Activated CD4-positive, alpha-beta memory T cell treated with anti-CD3 and anti-CD28 coated beads, Interleukin-2, amount 10 ng/mL, durations not matched to agents 7 days and 5 days (primary cell): ENCODE measurements at regions not wholly inside any gene's neighbourhood (a gene's known extent, or its start where the extent isn't known, plus 50 kb on each side); places are given as distances from the start of the nearest gene placed in this dataset.

Experiments
- CTCF ChIA-PET: fragments of 350-600 bp; sonication (Branson Sonifier 250); formaldehyde crosslinking; loops from one replicate; lab custom pipeline; 2021; ENCODE audit warnings: antibody characterized with exemption, inconsistent platforms; lab: Charles Lee
- POLR2A ChIA-PET: fragments of 350-600 bp; sonication (Branson Sonifier 250); formaldehyde crosslinking; loops from one replicate; lab custom pipeline; 2021; ENCODE audit warnings: antibody characterized with exemption; lab: Charles Lee
- DNase-seq: peaks from one replicate; pipeline ENCODE4 v3.0.0-alpha.2; 2020
- H3K27ac Mint-ChIP-seq: one replicate; pipeline ENCODE4 v1.8.0; 2021; ENCODE audit warnings: mild to moderate bottlenecking, mixed read lengths
- H3K27me3 Mint-ChIP-seq: one replicate; pipeline ENCODE4 v1.8.0; 2021; ENCODE audit warnings: mixed read lengths
- H3K36me3 Mint-ChIP-seq: one replicate; pipeline ENCODE4 v1.8.0; 2021; ENCODE audit warnings: low read depth, mixed read lengths
- H3K4me1 Mint-ChIP-seq: one replicate; pipeline ENCODE4 v1.8.0; 2021; ENCODE audit warnings: mixed read lengths
- H3K4me3 Mint-ChIP-seq: one replicate; pipeline ENCODE4 v1.8.0; 2021; ENCODE audit warnings: mild to moderate bottlenecking, mixed read lengths
- H3K9me3 Mint-ChIP-seq: one replicate; pipeline ENCODE4 v1.8.0; 2021; ENCODE audit warnings: mixed read lengths

DNA sequence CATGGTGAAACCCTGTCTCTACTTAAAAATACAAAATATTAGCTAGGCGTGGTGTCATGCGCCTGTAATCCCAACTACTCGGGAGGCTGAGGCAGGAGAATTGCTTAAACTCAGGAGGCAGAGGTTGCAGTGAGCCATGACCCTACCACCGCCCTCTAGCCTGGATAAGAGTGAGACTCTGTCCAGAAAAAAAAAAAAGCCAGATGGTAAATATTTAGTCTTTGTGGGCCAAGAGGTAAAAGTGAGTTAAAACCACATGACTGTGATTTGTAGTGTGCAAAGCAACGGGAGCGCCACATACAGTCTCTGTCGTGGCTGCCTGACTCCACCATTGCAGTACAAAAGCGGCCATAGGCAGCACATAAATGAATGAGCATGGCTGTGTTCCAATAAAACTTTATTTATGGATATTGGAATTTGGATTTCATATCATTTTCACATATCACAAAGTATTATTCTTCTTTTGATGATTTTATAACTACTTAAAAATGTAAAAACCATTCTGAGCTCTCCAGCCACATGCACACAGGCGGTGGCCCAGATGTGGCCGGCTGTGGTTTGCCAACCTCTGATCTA, 51.8 kb upstream of the CASZ1 start:
- ChIA-PET CTCF (interaction anchor here (0.6 kb wide), 1 partner anchor 531 kb away, joined by 3 read pairs; no protein-coding TSS in a partner anchor), POLR2A (no interaction called here)

DNA sequence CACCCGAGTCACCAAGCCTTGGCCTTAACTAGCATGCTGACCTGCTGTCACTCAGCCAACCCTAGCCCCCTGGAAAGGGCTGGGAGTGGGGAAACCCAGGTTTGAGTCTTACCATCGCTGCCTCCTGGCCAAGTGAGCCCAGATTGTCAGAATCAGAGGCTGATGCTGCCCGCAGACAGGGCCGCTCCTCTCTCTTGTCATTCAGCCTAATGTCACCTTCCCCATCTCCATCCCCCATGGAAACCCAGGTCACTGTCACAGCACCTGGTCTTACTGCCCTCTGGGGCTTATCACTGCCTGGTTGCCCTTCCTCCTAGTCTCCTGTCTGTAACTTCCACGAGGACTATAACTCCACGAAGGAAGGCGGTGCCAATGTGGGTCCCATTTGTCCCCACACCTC, 53.6 kb upstream of the CASZ1 start:
- H3K9me3 Mint-ChIP-seq = no peaks in the 10 kb centered on the region
- H3K36me3 Mint-ChIP-seq = no peaks in the 10 kb centered on the region
- ChIA-PET CTCF (no interaction called here), POLR2A (no interaction called here)
- H3K27me3 Mint-ChIP-seq = peaks cover 6% of the 10 kb centered on the region
- H3K4me3 Mint-ChIP-seq = no peak overlapping the region
- no peaks in the 10 kb centered on the region for H3K4me1 Mint-ChIP-seq
- no peak for DNase-seq
- no peak overlapping the region for H3K27ac Mint-ChIP-seq

More for the DNA sequence above, 51.8 kb upstream of the CASZ1 start:
- DNase-seq = no peak
- Mint-ChIP-seq H3K27ac (no peak overlapping the region), H3K9me3 (no peaks in the 10 kb centered on the region), H3K27me3 (peaks cover 14% of the 10 kb centered on the region), H3K4me3 (no peak overlapping the region), H3K36me3 (no peaks in the 10 kb centered on the region), H3K4me1 (no peaks in the 10 kb centered on the region)

DNA sequence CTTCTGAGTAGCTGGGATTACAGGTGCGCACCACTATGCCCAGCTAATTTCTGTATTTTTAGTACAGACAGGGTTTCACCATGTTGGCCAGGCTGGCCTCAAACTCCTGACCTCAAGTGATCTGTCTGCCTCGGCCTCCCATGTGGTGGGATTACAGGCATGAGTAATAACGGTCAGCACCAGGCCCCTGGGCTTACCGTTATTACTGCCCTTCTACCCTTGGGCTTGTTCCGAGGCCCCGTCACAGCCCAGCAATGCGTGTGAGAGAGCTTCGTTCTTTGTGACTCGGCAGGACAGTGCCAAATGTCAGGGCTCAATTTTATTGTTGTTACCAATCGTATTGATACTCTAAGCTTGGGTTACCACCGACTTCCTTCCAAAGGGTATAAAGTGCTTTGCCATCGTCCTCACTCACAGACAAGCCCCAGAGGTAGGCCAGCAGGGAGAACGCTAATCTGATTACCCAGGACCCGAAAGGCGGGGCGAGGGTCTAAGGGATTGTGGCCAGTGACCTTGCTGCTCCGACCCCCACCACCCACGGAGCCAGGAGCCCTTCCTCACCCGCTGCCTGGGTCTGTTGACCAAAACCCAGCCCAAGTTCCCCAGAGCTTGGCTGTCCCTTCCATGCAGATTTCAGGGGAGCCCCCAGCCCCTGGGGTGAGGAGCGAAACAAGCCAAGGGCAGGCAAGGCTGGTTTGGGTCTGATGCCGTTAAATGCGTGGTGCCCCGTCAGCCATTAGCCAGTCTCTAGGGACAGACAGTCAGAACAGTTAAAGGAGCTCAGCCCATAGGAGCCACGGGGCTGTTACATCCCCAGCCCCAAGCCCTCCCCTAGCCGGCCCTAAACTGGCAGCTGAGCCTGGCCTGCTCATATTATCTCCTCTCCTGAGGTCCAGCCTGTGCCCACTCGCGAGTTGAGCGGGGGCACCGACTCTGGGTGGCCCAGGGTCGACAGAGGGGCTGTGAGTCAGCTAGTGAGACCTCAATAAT, 54.9 kb upstream of the CASZ1 start:
- no peaks in the 10 kb centered on the region for H3K9me3 Mint-ChIP-seq
- no peaks in the 10 kb centered on the region for H3K36me3 Mint-ChIP-seq

DNA sequence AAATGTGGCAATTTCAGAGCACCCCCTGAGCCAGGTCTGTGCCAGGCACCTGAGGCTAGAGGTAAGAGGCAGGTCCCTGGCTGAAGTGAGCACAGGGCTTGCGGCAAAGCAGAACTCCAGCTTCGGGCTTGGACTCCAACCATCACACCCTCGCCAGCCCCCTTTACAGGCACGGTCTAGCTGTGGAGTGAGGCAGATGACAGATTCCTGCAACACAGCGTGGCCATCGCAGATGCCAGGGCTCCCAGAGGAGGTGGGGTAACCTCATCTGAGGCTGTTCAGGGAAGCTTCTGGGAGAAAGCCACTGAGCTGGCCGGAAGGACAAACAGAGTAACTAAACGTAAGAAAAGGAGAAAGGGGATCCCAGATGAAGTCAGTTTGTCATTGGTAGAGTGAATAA, 55.6 kb upstream of the CASZ1 start:
- CTCF ChIA-PET = no interaction called here
- POLR2A ChIA-PET = no interaction called here
- no peak overlapping the region for H3K4me3 Mint-ChIP-seq

More for the DNA sequence above, 54.9 kb upstream of the CASZ1 start:
- POLR2A ChIA-PET = no interaction called here
- H3K4me1 Mint-ChIP-seq = no peaks in the 10 kb centered on the region
- no peak overlapping the region for H3K4me3 Mint-ChIP-seq
- DNase-seq = no peak
- H3K27ac Mint-ChIP-seq = no peak overlapping the region
- CTCF ChIA-PET = no interaction called here
- peaks cover 4% of the 10 kb centered on the region for H3K27me3 Mint-ChIP-seq

DNA sequence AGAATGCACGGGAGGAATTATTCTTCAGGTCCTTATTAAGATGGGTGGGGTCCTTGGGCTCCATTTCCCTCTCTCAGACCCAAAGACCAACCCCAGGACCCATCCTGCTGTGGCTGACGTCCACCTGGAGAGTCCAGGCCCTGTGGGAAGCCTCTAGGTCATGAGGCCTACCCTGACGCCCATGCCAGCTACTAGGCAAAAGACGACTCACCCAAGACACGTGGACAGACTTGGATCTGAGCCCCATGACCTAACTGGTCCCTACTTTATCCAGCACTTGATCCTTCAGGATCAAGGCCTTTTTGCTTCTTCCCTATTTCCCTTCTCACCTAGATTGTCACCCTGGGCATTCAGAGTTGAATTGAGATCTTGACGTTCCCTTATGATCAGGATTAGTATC, 56.0 kb upstream of the CASZ1 start:
- CTCF ChIA-PET = no interaction called here
- no peak for DNase-seq
- H3K4me1 Mint-ChIP-seq = no peaks in the 10 kb centered on the region
- POLR2A ChIA-PET = no interaction called here
- no peaks in the 10 kb centered on the region for H3K9me3 Mint-ChIP-seq
- peaks cover 2% of the 10 kb centered on the region for H3K27me3 Mint-ChIP-seq
- no peaks in the 10 kb centered on the region for H3K36me3 Mint-ChIP-seq
- H3K27ac Mint-ChIP-seq = no peak overlapping the region
- H3K4me3 Mint-ChIP-seq = no peak overlapping the region

More for the DNA sequence above, 55.6 kb upstream of the CASZ1 start:
- no peaks in the 10 kb centered on the region for H3K36me3 Mint-ChIP-seq
- H3K27ac Mint-ChIP-seq = no peak overlapping the region
- no peaks in the 10 kb centered on the region for H3K4me1 Mint-ChIP-seq
- peaks cover 2% of the 10 kb centered on the region for H3K27me3 Mint-ChIP-seq
- no peaks in the 10 kb centered on the region for H3K9me3 Mint-ChIP-seq
- DNase-seq = no peak

DNA sequence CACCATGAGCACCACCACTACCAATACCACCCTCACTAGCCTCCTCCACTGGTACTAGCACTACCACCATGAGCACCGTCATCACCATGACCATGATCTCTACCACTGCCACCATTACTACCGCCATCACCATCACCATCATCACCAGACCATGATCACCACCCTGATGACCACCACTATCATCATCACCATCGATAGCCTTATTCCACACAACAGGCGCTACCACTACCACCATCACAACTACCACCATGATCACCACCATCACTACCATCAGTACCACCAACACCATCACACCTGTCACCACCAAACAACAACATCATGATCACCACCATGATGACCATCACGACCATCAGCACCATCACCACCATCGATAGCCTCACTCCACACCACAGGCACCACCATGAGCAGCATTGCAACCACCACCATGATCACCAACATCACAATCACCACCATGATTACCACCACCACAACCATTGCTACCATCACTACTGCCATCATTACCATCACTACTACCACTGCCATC, 56.6 kb upstream of the CASZ1 start:
- POLR2A ChIA-PET = no interaction called here
- Mint-ChIP-seq H3K27me3 (peaks cover 2% of the 10 kb centered on the region), H3K4me3 (no peak overlapping the region), H3K36me3 (no peaks in the 10 kb centered on the region), H3K27ac (no peak overlapping the region), H3K4me1 (no peaks in the 10 kb centered on the region), H3K9me3 (no peaks in the 10 kb centered on the region)
- CTCF ChIA-PET = no interaction called here
- DNase-seq = no peak

DNA sequence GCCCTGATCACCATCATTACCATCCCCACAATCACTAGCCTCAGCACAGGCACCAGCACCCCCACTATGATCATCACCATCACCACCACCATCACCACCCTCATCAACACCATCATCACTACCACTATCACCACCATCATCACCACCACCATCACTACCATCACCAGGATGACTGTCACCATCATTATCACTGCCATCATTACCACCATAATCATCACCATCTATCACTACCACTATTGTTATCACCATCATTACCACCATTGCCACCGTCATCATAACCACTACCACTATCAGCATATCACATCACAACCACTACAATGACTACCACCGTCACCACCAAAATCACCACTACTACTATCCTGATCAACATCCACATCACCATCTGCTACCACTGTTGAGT, 57.3 kb upstream of the CASZ1 start:
- Mint-ChIP-seq H3K36me3 (no peaks in the 10 kb centered on the region), H3K9me3 (no peaks in the 10 kb centered on the region), H3K4me3 (no peak overlapping the region), H3K27ac (no peak overlapping the region), H3K27me3 (peaks cover 2% of the 10 kb centered on the region), H3K4me1 (no peaks in the 10 kb centered on the region)
- no peak for DNase-seq
- ChIA-PET POLR2A (no interaction called here), CTCF (interaction anchor here (0.9 kb wide), 1 partner anchor 16 kb away, joined by 3 read pairs; no protein-coding TSS in a partner anchor)

DNA sequence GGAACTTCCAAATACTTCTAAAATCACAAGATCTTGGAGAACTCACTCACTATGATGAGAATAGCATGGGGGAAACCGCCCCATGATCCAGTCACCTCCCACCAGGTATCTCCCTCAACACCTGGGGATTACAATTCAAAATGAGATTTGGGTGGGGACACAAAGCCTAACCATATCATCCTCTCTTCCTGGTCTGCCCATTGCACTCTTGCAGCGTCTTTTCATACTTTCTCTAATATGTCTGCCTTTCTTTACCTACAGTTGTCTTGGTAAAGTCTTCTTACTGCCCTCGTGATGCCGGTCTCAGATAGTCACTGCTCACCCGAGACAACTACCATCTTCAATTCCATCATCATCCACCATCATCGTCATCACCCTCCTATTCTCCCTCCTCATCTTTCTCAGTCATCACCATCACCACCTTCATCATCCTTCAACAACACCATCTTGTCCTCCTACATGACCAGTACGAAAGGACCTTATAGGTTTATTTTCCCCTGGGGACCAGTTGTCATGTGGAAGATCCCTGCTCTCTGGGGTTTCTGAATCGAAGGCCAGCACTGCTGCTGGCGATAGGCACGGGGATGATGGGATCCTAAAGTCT, 58.5 kb upstream of the CASZ1 start:
- no peaks in the 10 kb centered on the region for H3K9me3 Mint-ChIP-seq
- POLR2A ChIA-PET = no interaction called here

DNA sequence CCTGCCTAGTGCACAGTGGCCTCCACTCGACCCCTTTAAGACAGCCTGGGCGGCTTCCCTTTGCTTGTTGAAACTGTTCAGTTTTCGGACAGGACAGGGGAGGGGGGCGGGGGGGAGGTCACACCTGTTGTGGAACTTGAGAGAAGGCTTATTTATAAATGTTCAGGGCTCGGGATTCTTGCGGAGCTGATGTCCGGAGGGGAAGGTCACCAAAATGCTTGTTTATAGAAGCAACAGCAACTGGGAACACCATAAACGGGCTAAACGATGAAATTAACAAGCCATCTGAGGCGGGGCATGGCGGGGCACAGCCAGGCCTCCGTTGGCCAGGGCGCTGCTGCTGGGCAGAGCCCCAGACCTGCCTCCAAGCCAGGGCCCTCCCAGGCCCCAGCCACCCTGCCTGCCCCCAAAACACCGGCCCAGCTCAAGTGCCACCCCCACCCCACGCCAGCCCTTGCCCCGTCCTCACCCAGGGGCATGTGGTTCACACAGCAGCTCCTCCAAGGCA, 59.8 kb upstream of the CASZ1 start:
- CTCF ChIA-PET = no interaction called here

More for the DNA sequence above, 58.5 kb upstream of the CASZ1 start:
- Mint-ChIP-seq H3K4me1 (no peaks in the 10 kb centered on the region), H3K36me3 (no peaks in the 10 kb centered on the region), H3K4me3 (no peak overlapping the region), H3K27me3 (peaks cover 2% of the 10 kb centered on the region), H3K27ac (no peak overlapping the region)
- no peak for DNase-seq
- CTCF ChIA-PET = no interaction called here

DNA sequence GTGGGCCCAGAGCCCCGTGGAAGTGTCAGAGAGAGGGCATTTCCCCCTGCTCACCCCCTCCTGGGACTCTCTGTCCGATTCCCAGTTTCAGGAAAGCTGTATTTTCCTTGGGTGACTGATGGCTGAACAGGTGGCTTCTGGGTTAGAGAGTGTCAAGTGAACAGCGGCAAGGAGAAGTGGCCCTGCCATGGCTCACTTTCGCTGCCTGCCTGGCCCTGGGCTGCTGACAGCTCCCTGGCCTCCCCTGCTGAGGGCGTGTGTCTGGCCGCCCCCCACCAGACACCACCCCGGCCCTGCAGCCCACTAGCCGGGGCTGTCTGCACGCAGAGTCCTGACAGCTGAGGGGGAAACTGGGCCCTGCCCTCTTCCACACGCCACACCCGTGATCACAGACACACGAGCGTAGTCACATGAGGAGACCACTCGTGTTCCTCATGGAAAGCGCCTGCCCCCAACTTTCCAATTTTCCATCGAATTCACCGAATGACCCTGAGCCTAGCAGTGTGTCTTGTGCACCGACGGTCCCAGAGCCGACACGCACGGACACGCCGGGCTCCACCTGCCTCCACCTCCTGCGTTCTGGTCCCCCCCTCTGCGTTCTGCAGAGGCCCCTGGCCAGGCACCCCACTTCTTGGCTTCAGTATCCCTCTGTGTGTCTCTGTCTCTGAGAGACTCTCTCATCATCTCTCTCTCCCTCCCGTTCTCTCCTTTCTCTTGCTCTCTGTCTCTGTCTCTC, 60.6 kb upstream of the CASZ1 start:
- ChIA-PET CTCF (no interaction called here), POLR2A (no interaction called here)
- Mint-ChIP-seq H3K27ac (no peak overlapping the region), H3K4me1 (no peaks in the 10 kb centered on the region), H3K27me3 (peaks cover 4% of the 10 kb centered on the region), H3K9me3 (no peaks in the 10 kb centered on the region), H3K36me3 (no peaks in the 10 kb centered on the region), H3K4me3 (no peak overlapping the region)
- DNase-seq = no peak

More for the DNA sequence above, 59.8 kb upstream of the CASZ1 start:
- no peak for DNase-seq
- Mint-ChIP-seq H3K27me3 (peaks cover 2% of the 10 kb centered on the region), H3K27ac (no peak overlapping the region), H3K4me1 (no peaks in the 10 kb centered on the region), H3K36me3 (no peaks in the 10 kb centered on the region), H3K9me3 (no peaks in the 10 kb centered on the region), H3K4me3 (no peak overlapping the region)
- POLR2A ChIA-PET = no interaction called here

DNA sequence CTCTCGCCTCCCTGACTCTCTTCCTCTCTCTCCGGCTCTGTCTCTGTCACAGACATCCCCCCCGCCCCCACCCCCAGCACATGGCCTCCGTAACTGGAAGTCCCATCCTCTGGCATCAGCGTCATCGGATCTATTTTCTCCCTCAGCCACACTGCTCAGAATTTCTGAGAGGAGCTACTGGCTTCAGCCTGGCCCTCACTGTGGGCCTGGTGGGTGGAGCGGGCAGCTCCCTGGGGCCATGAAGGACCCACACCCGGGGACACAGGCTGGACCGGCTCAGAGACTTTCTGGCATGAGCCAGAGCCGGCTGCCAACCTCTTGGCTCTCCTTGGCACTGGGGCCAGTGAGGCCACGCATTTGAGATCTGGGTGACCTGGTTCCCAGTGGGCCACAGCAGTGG, 61.2 kb upstream of the CASZ1 start:
- CTCF ChIA-PET = no interaction called here
- no peak for DNase-seq
- Mint-ChIP-seq H3K27ac (no peak overlapping the region), H3K27me3 (peaks cover 6% of the 10 kb centered on the region), H3K4me3 (no peak overlapping the region), H3K36me3 (no peaks in the 10 kb centered on the region), H3K9me3 (no peaks in the 10 kb centered on the region), H3K4me1 (no peaks in the 10 kb centered on the region)
- POLR2A ChIA-PET = no interaction called here

DNA sequence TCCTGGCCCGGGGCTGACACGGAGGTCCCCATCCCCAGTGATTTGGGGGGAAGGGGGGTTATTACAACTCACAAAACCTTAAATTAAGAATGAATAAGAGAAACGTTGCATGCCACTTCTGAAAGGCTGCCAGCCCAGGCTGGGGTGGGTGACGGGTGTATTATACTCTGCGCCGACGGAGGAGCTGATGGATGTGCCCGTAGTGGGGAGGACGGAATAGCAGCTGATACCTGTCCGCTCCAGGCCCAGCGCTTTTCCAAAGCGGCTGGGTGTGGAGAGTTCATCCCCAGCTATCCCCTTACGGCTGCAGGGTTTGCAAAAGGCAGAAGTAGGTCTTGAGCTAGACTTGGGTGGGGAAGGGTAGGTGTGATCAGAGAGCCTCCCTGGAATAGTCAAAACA, 63.8 kb upstream of the CASZ1 start:
- CTCF ChIA-PET = no interaction called here
- POLR2A ChIA-PET = no interaction called here
- Mint-ChIP-seq H3K27ac (no peak overlapping the region), H3K9me3 (no peaks in the 10 kb centered on the region), H3K4me1 (no peaks in the 10 kb centered on the region), H3K27me3 (peaks cover 30% of the 10 kb centered on the region), H3K36me3 (no peaks in the 10 kb centered on the region), H3K4me3 (no peak overlapping the region)
- no peak for DNase-seq
